IMR-90 (cell line): ENCODE measurements at regions not wholly inside any gene's neighbourhood (a gene's known extent, or its start where the extent isn't known, plus 50 kb on each side); places are given as distances from the start of the nearest gene placed in this dataset.

Experiments
- ATAC-seq: fragments of 200-7000 bp; cut with Tn5 transposase; 2 replicates; pipeline ENCODE4 v1.9.1; 2020; ENCODE audit warnings: low read depth, mild to moderate bottlenecking, moderate library complexity
- BruUV-seq: library from RNA; stranded (reverse); fragments of 400-500 nt; replicated peaks from 2 replicates; lab custom pipeline; 2021; lab: Mats Ljungman, UMichigan
- CTCF ChIA-PET: fragments of 300-600 bp; formaldehyde crosslinking; extraction: SDS; loops from one replicate; lab custom pipeline; 2021; ENCODE audit warnings: antibody characterized with exemption; lab: Yijun Ruan, JAX
- POLR2A ChIA-PET: fragments of 300-600 bp; sonication (Branson Sonifier 250); formaldehyde crosslinking; loops from one replicate; lab custom pipeline; 2022; ENCODE audit warnings: antibody characterized with exemption; ENCODE audit not compliant: unreplicated experiment; lab: Charles Lee
- DNase-seq: peaks from one replicate; pipeline ENCODE4 v3.0.0; 2013
- H2AFZ ChIP-seq: replicated peaks from 2 replicates; pipeline ENCODE3; 2013; ENCODE audit warnings: low read length, mild to moderate bottlenecking; ENCODE audit not compliant: poor library complexity
- H2AK5ac ChIP-seq: 2 replicates; pipeline ENCODE4 v1.6.1; 2013; ENCODE audit warnings: low read depth, low read length, inconsistent platforms
- H2AK9ac ChIP-seq: replicated peaks from 2 replicates; pipeline ENCODE3; 2013; ENCODE audit warnings: mild to moderate bottlenecking, low read depth, low read length, moderate library complexity; ENCODE audit not compliant: poor library complexity
- H2BK120ac ChIP-seq: 2 replicates; pipeline ENCODE4 v1.6.1; 2013; ENCODE audit warnings: low read depth, low read length, inconsistent platforms
- H2BK15ac ChIP-seq: 3 replicates; pipeline ENCODE4 v1.6.1; 2013; ENCODE audit warnings: low read depth, low read length, inconsistent platforms
- H2BK20ac ChIP-seq: 2 replicates; pipeline ENCODE4 v1.6.1; 2013; ENCODE audit warnings: low read depth, mild to moderate bottlenecking, inconsistent platforms, low read length, moderate library complexity
- H2BK5ac ChIP-seq: 2 replicates; pipeline ENCODE4 v1.6.1; 2013; ENCODE audit warnings: mild to moderate bottlenecking, low read depth, low read length, inconsistent platforms; ENCODE audit not compliant: poor library complexity, severe bottlenecking
- H3K14ac ChIP-seq: replicated peaks from 2 replicates; pipeline ENCODE4 v1.6.1; 2013; ENCODE audit warnings: low read depth, low read length, inconsistent platforms
- H3K18ac ChIP-seq: 2 replicates; pipeline ENCODE4 v1.6.1; 2013; ENCODE audit warnings: low read depth, low read length, control low read depth
- H3K23ac ChIP-seq: 2 replicates; pipeline ENCODE4 v1.6.1; 2013; ENCODE audit warnings: low read depth, low read length, inconsistent platforms
- H3K27ac ChIP-seq: 2 replicates; pipeline ENCODE4 v1.5.1; 2013; ENCODE audit warnings: mild to moderate bottlenecking, control low read depth, low read length; ENCODE audit not compliant: insufficient read depth
- H3K27me3 ChIP-seq: 2 replicates; pipeline ENCODE4 v1.6.1; 2013; ENCODE audit warnings: low read length; ENCODE audit not compliant: control insufficient read depth, insufficient read depth
- H3K36me3 ChIP-seq: 2 replicates; pipeline ENCODE4 v1.6.1; 2013; ENCODE audit warnings: low read length, mixed read lengths; ENCODE audit not compliant: control insufficient read depth, insufficient read depth
- H3K4ac ChIP-seq: 2 replicates; pipeline ENCODE4 v1.6.1; 2013; ENCODE audit warnings: low read depth, low read length, inconsistent platforms
- H3K4me1 ChIP-seq: 2 replicates; pipeline ENCODE4 v1.6.1; 2013; ENCODE audit warnings: low read length, mixed read lengths; ENCODE audit not compliant: control insufficient read depth, insufficient read depth
- H3K4me2 ChIP-seq: 2 replicates; pipeline ENCODE4 v1.6.1; 2013; ENCODE audit warnings: low read depth, mild to moderate bottlenecking, control low read depth, low read length, moderate library complexity
- H3K4me3 ChIP-seq: 2 replicates; pipeline ENCODE4 v1.5.1; 2013; ENCODE audit warnings: low read depth, mild to moderate bottlenecking, control low read depth, low read length, moderate library complexity; ENCODE audit not compliant: insufficient read depth
- H3K56ac ChIP-seq: 2 replicates; pipeline ENCODE4 v1.6.1; 2013; ENCODE audit warnings: low read length, inconsistent platforms; ENCODE audit not compliant: insufficient read depth; ENCODE audit errors: extremely low read depth
- H3K79me1 ChIP-seq, 2 experiments: 2 replicates each; pipeline ENCODE4 v1.6.1; 2013; ENCODE audit warnings: low read length in 2 of 2, inconsistent platforms in 1 of 2, low read depth in 1 of 2
- H3K9ac ChIP-seq: 2 replicates; pipeline ENCODE4 v1.6.1; 2013; ENCODE audit warnings: low read depth, low read length, control low read depth
- H3K9me1 ChIP-seq: 2 replicates; pipeline ENCODE4 v1.6.1; 2013; ENCODE audit warnings: low read length, inconsistent platforms; ENCODE audit not compliant: insufficient read depth
- H3K9me3 ChIP-seq: 2 replicates; pipeline ENCODE4 v1.6.1; 2013; ENCODE audit warnings: low read length; ENCODE audit not compliant: control insufficient read depth, insufficient read depth
- H4K20me1 ChIP-seq: 2 replicates; pipeline ENCODE4 v1.6.1; 2013; ENCODE audit warnings: low read length, inconsistent platforms; ENCODE audit not compliant: insufficient read depth
- H4K5ac ChIP-seq: 2 replicates; pipeline ENCODE4 v1.6.1; 2013; ENCODE audit warnings: mild to moderate bottlenecking, low read depth, low read length, control low read depth
- H4K8ac ChIP-seq, 2 experiments: 2 replicates each; pipeline ENCODE4 v1.6.1; 2013; ENCODE audit warnings: low read depth in 2 of 2, low read length in 2 of 2, control low read depth in 1 of 2, inconsistent platforms in 1 of 2
- H4K91ac ChIP-seq: 2 replicates; pipeline ENCODE4 v1.6.1; 2013; ENCODE audit warnings: low read depth, low read length, inconsistent platforms; ENCODE audit not compliant: insufficient read depth
- BHLHE40 ChIP-seq: fragments of 150-350 bp; IDR thresholded peaks from 2 replicates; pipeline ENCODE4 v1.6.1; 2016; ENCODE audit warnings: mild to moderate bottlenecking, low read depth, low read length
- CEBPB ChIP-seq: IDR thresholded peaks from 2 replicates; pipeline ENCODE4 v1.6.1; 2012; ENCODE audit warnings: low read depth, low read length, improper control_type of control experiment
- CHD1 ChIP-seq: IDR thresholded peaks from 2 replicates; pipeline ENCODE4 v1.6.1; 2012; ENCODE audit warnings: low read depth, low read length, improper control_type of control experiment
- FOS ChIP-seq: fragments of 150-350 bp; IDR thresholded peaks from 2 replicates; pipeline ENCODE4 v1.6.1; 2016; ENCODE audit warnings: low read depth, low read length
- MAZ ChIP-seq: IDR thresholded peaks from 2 replicates; pipeline ENCODE4 v1.6.1; 2012; ENCODE audit warnings: low read depth, mild to moderate bottlenecking, low read length, improper control_type of control experiment, moderate library complexity, borderline replicate concordance
- MXI1 ChIP-seq: IDR thresholded peaks from 2 replicates; pipeline ENCODE4 v1.6.1; 2012; ENCODE audit warnings: low read depth, mild to moderate bottlenecking, low read length, moderate library complexity, borderline replicate concordance
- NFE2L2 ChIP-seq: fragments of 150-350 bp; IDR thresholded peaks from 2 replicates; pipeline ENCODE4 v1.6.1; 2016; ENCODE audit warnings: low read depth, mild to moderate bottlenecking, low read length
- POLR2A ChIP-seq: IDR thresholded peaks from 2 replicates; pipeline ENCODE4 v1.6.1; 2012; ENCODE audit warnings: mild to moderate bottlenecking, low read depth, low read length
- RAD21 ChIP-seq: IDR thresholded peaks from 2 replicates; pipeline ENCODE4 v1.6.1; 2012; ENCODE audit warnings: low read length, improper control_type of control experiment
- RCOR1 ChIP-seq: IDR thresholded peaks from 2 replicates; pipeline ENCODE4 v1.6.1; 2012; ENCODE audit warnings: mild to moderate bottlenecking, low read length, improper control_type of control experiment; ENCODE audit not compliant: insufficient replicate concordance
- RFX5 ChIP-seq: IDR thresholded peaks from 2 replicates; pipeline ENCODE4 v1.8.0; 2012; ENCODE audit warnings: low read depth, mild to moderate bottlenecking, low read length, moderate library complexity
- SMC3 ChIP-seq: fragments of 150-350 bp; IDR thresholded peaks from 2 replicates; pipeline ENCODE4 v1.6.1; 2016; ENCODE audit warnings: low read depth, mild to moderate bottlenecking, antibody characterized with exemption, low read length, moderate library complexity
- WGBS, 2 experiments: methylation state at CpG; one replicate each; pipeline versions ENCODE4 v1.1.5 to v1.1.7; 2013; ENCODE audit warnings: missing lambda C conversion rate in 2 of 2; ENCODE audit not compliant: insufficient read length in 1 of 2; ENCODE audit errors: extremely low coverage in 2 of 2; 5-methylcytosine and 5-hydroxymethylcytosine counted together
- dilution Hi-C: fragments of 300-500 bp; cut with HindIII; formaldehyde crosslinking; loops from one replicate; pipeline ENCODE4 v1.14.3; 2018; ENCODE audit warnings: low sequenced_read_pairs; ENCODE audit not compliant: unreplicated experiment
- in situ Hi-C: fragments of 300-500 bp; cut with MboI; formaldehyde crosslinking; loops from 3 replicates; pipeline ENCODE4 v1.14.3; 2019; ENCODE audit warnings: low sequenced_read_pairs, inconsistent platforms, mixed read lengths
- intact Hi-C: fragments of 100-400 bp; cut with micrococcal nuclease; formaldehyde crosslinking; loops from 2 replicates; pipeline ENCODE4 v1.10.0; 2022
- TF ChIP-seq, protein P1 (sequence below): fragments of 150-350 bp; IDR thresholded peaks from 2 replicates; pipeline ENCODE4 v1.6.1; 2017; ENCODE audit warnings: mild to moderate bottlenecking, antibody characterized with exemption, low read length, low read depth
- TF ChIP-seq, protein P2 (sequence below): conservative IDR thresholded peaks from 2 replicates; pipeline ENCODE4 v1.5.1; 2012; ENCODE audit warnings: mild to moderate bottlenecking, low read depth, low read length, improper control_type of control experiment
- TF ChIP-seq, protein P3 (sequence below): fragments of 150-350 bp; IDR thresholded peaks from 2 replicates; pipeline ENCODE4 v1.6.1; 2016; ENCODE audit warnings: low read depth, mild to moderate bottlenecking, low read length, moderate library complexity, borderline replicate concordance

DNA sequence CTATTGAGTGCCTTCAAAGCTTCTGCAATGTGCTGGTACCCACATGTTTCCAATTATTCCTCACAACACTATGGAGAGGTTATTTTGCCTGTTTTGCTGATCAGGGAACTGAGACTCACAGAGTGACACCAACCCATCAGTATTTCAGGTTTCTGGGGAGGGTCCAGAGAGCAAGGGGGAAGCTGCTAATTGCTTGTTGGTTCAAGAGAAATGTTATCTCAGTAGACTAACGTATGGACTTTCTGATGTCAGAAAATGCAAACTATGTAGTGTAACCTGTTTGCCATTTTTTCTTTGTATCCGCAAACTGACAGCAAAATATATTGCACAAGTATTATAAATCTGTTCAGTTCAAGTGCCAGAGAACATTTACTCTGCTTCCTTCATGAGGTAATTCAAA lies 108.3 kb upstream of the MSX2 start:
- H3K27me3 ChIP-seq = peaks cover 5% of the 10 kb centered on the region; the same call in 1 of the 2 replicates
- ATAC-seq = no peak
- H3K4me3 ChIP-seq = no peak overlapping the region
- in situ Hi-C loops = no loop called here
- dilution Hi-C loops = no loop called here
- no peak for DNase-seq
- H4K20me1 ChIP-seq = no peaks in the 10 kb centered on the region
- no peaks in the 10 kb centered on the region for H3K79me1 ChIP-seq
- H3K18ac ChIP-seq = no peak overlapping the region
- H3K4me2 ChIP-seq = no peak overlapping the region
- intact Hi-C loops = no loop called here
- no peak overlapping the region for H2BK5ac ChIP-seq
- no peak overlapping the region for H2AK9ac ChIP-seq
- POLR2A ChIA-PET = no interaction called here
- no peak overlapping the region for H4K5ac ChIP-seq
- no peak overlapping the region for H2BK20ac ChIP-seq
- no TSS peak for BruUV-seq
- H4K91ac ChIP-seq = no peak overlapping the region
- H2AK5ac ChIP-seq = no peak overlapping the region
- no peak overlapping the region for H3K9ac ChIP-seq
- TF ChIP-seq CHD1 (no peak), RCOR1 (no peak), MAZ (no peak), NFE2L2 (no peak), POLR2A (no peak), RAD21 (no peak), SMC3 (no peak), FOS (no peak), MXI1 (no peak), RFX5 (no peak), BHLHE40 (no peak), CEBPB (no peak)
- TF ChIP-seq, protein P1, sequence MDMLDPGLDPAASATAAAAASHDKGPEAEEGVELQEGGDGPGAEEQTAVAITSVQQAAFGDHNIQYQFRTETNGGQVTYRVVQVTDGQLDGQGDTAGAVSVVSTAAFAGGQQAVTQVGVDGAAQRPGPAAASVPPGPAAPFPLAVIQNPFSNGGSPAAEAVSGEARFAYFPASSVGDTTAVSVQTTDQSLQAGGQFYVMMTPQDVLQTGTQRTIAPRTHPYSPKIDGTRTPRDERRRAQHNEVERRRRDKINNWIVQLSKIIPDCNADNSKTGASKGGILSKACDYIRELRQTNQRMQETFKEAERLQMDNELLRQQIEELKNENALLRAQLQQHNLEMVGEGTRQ = no peak
- TF ChIP-seq, protein P2, sequence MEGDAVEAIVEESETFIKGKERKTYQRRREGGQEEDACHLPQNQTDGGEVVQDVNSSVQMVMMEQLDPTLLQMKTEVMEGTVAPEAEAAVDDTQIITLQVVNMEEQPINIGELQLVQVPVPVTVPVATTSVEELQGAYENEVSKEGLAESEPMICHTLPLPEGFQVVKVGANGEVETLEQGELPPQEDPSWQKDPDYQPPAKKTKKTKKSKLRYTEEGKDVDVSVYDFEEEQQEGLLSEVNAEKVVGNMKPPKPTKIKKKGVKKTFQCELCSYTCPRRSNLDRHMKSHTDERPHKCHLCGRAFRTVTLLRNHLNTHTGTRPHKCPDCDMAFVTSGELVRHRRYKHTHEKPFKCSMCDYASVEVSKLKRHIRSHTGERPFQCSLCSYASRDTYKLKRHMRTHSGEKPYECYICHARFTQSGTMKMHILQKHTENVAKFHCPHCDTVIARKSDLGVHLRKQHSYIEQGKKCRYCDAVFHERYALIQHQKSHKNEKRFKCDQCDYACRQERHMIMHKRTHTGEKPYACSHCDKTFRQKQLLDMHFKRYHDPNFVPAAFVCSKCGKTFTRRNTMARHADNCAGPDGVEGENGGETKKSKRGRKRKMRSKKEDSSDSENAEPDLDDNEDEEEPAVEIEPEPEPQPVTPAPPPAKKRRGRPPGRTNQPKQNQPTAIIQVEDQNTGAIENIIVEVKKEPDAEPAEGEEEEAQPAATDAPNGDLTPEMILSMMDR = no peak
- TF ChIP-seq, protein P3, sequence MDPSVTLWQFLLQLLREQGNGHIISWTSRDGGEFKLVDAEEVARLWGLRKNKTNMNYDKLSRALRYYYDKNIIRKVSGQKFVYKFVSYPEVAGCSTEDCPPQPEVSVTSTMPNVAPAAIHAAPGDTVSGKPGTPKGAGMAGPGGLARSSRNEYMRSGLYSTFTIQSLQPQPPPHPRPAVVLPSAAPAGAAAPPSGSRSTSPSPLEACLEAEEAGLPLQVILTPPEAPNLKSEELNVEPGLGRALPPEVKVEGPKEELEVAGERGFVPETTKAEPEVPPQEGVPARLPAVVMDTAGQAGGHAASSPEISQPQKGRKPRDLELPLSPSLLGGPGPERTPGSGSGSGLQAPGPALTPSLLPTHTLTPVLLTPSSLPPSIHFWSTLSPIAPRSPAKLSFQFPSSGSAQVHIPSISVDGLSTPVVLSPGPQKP = no peak
- no peak overlapping the region for H2BK120ac ChIP-seq
- no peak overlapping the region for H3K23ac ChIP-seq
- H2AFZ ChIP-seq = no peak overlapping the region
- CTCF ChIA-PET = no interaction called here
- H3K9me3 ChIP-seq = 0 out of 2 replicates have a peak, but pooled peaks cover 2% of the 10 kb centered on the region
- no peak overlapping the region for H3K56ac ChIP-seq
- H3K36me3 ChIP-seq = no peaks in the 10 kb centered on the region
- no peaks in the 10 kb centered on the region for H3K9me1 ChIP-seq
- no peak overlapping the region for H4K8ac ChIP-seq
- no peak overlapping the region for H3K27ac ChIP-seq
- no CpG with 5 or more reads among the region's 2 CpGs for WGBS, 2 experiments
- H3K4ac ChIP-seq = no peak overlapping the region
- no peak overlapping the region for H2BK15ac ChIP-seq
- H3K14ac ChIP-seq = no peak overlapping the region
- peaks cover 5% of the 10 kb centered on the region; the same call in 1 of the 2 replicates for H3K4me1 ChIP-seq
